ENCODE measurements at regions not wholly inside any gene's neighbourhood (a gene's known extent, or its start where the extent isn't known, plus 50 kb on each side); places are given as distances from the start of the nearest gene placed in this dataset.

GRCh38 chr3:31230425-31231223 is 302.1 kb upstream of the STT3B start:
- Mint-ChIP-seq H3K27me3 (no peaks in the 10 kb centered on the region), H3K4me3 (peak overlapping the region; percentile 83), H3K27ac (peak overlapping the region; percentile 97), H3K4me1 (peaks cover 62% of the 10 kb centered on the region), H3K36me3 (ENCODE audit: low read depth) (no peaks in the 10 kb centered on the region)
- H3K9me3 ChIP-seq (ENCODE audit: control insufficient read depth, low read length, poor library complexity, severe bottlenecking), result no peaks in the 10 kb centered on the region
- ATAC-seq (peak; percentile 10), DNase-seq (no peak)

GRCh38 chr3:31232055-31233025 is 300.4 kb upstream of the STT3B start:
- Mint-ChIP-seq H3K27me3 (no peaks in the 10 kb centered on the region), H3K36me3 (ENCODE audit: low read depth) (no peaks in the 10 kb centered on the region), H3K4me1 (peaks cover 46% of the 10 kb centered on the region), H3K4me3 (peak overlapping the region; percentile 39), H3K27ac (peak overlapping the region; percentile 77)
- ATAC-seq (no peak), DNase-seq (no peak)
- no peaks in the 10 kb centered on the region for H3K9me3 ChIP-seq (ENCODE audit: control insufficient read depth, low read length, poor library complexity, severe bottlenecking)

GRCh38 chr3:31234145-31234544 is 298.6 kb upstream of the STT3B start:
- H3K9me3 ChIP-seq (ENCODE audit: control insufficient read depth, low read length, poor library complexity, severe bottlenecking), result no peaks in the 10 kb centered on the region
- peaks cover 42% of the 10 kb centered on the region for H3K4me1 Mint-ChIP-seq
- no peak overlapping the region for H3K4me3 Mint-ChIP-seq
- no peaks in the 10 kb centered on the region for H3K27me3 Mint-ChIP-seq
- ATAC-seq, result no peak
- DNase-seq, result no peak
- peak overlapping the region; percentile 77 for H3K27ac Mint-ChIP-seq
- H3K36me3 Mint-ChIP-seq (ENCODE audit: low read depth), result no peaks in the 10 kb centered on the region

- Mint-ChIP-seq H3K4me3 (no peak overlapping the region), H3K4me1 (peaks cover 37% of the 10 kb centered on the region)
Observed at GRCh38 chr3:31235062-31235700, 297.5 kb upstream of the STT3B start.

GRCh38 chr3:31237887-31238286 is 294.8 kb upstream of the STT3B start:
- Mint-ChIP-seq H3K4me1 (peaks cover 18% of the 10 kb centered on the region), H3K27ac (no peak overlapping the region), H3K27me3 (no peaks in the 10 kb centered on the region), H3K4me3 (no peak overlapping the region), H3K36me3 (ENCODE audit: low read depth) (no peaks in the 10 kb centered on the region)
- ATAC-seq, result no peak
- H3K9me3 ChIP-seq (ENCODE audit: control insufficient read depth, low read length, poor library complexity, severe bottlenecking), result no peaks in the 10 kb centered on the region
- no peak for DNase-seq

More at GRCh38 chr3:31235062-31235700, 297.5 kb upstream of the STT3B start:
- Mint-ChIP-seq H3K27ac (peak overlapping the region; percentile 77), H3K36me3 (ENCODE audit: low read depth) (no peaks in the 10 kb centered on the region), H3K27me3 (no peaks in the 10 kb centered on the region)
- DNase-seq (no peak), ATAC-seq (no peak)
- no peaks in the 10 kb centered on the region for H3K9me3 ChIP-seq (ENCODE audit: control insufficient read depth, low read length, poor library complexity, severe bottlenecking)

GRCh38 chr3:31240013-31240412 is 292.7 kb upstream of the STT3B start:
- Mint-ChIP-seq H3K36me3 (ENCODE audit: low read depth) (no peaks in the 10 kb centered on the region), H3K27ac (no peak overlapping the region), H3K27me3 (no peaks in the 10 kb centered on the region), H3K4me3 (no peak overlapping the region), H3K4me1 (peaks cover 11% of the 10 kb centered on the region)
- H3K9me3 ChIP-seq (ENCODE audit: control insufficient read depth, low read length, poor library complexity, severe bottlenecking), result no peaks in the 10 kb centered on the region
- DNase-seq (no peak), ATAC-seq (no peak)

GRCh38 chr3:31240466-31240865 is 292.3 kb upstream of the STT3B start:
- H3K4me1 Mint-ChIP-seq, result peaks cover 13% of the 10 kb centered on the region
- H3K36me3 Mint-ChIP-seq (ENCODE audit: low read depth), result no peaks in the 10 kb centered on the region
- no peak overlapping the region for H3K27ac Mint-ChIP-seq
- no peak overlapping the region for H3K4me3 Mint-ChIP-seq
- ATAC-seq (no peak), DNase-seq (no peak)
- no peaks in the 10 kb centered on the region for H3K9me3 ChIP-seq (ENCODE audit: control insufficient read depth, low read length, poor library complexity, severe bottlenecking)
- H3K27me3 Mint-ChIP-seq, result no peaks in the 10 kb centered on the region

GRCh38 chr3:31240874-31241273 is 291.9 kb upstream of the STT3B start:
- Mint-ChIP-seq H3K27ac (peak overlapping the region; percentile 51), H3K27me3 (no peaks in the 10 kb centered on the region), H3K36me3 (ENCODE audit: low read depth) (no peaks in the 10 kb centered on the region), H3K4me1 (peaks cover 13% of the 10 kb centered on the region), H3K4me3 (no peak overlapping the region)
- ATAC-seq, result no peak
- no peak for DNase-seq
- no peaks in the 10 kb centered on the region for H3K9me3 ChIP-seq (ENCODE audit: control insufficient read depth, low read length, poor library complexity, severe bottlenecking)

- no peak for ATAC-seq
- peak overlapping the region; percentile 51 for H3K27ac Mint-ChIP-seq
- no peaks in the 10 kb centered on the region for H3K27me3 Mint-ChIP-seq
- H3K4me1 Mint-ChIP-seq, result peaks cover 13% of the 10 kb centered on the region
- no peak for DNase-seq
- no peaks in the 10 kb centered on the region for H3K36me3 Mint-ChIP-seq (ENCODE audit: low read depth)
- no peaks in the 10 kb centered on the region for H3K9me3 ChIP-seq (ENCODE audit: control insufficient read depth, low read length, poor library complexity, severe bottlenecking)
- H3K4me3 Mint-ChIP-seq, result no peak overlapping the region
Observed at GRCh38 chr3:31241533-31241932, 291.2 kb upstream of the STT3B start.

- peak overlapping the region; percentile 51 for H3K27ac Mint-ChIP-seq
- no peak for DNase-seq
- no peaks in the 10 kb centered on the region for H3K27me3 Mint-ChIP-seq
- no peaks in the 10 kb centered on the region for H3K36me3 Mint-ChIP-seq (ENCODE audit: low read depth)
- ATAC-seq, result no peak
- peaks cover 13% of the 10 kb centered on the region for H3K4me1 Mint-ChIP-seq
- no peaks in the 10 kb centered on the region for H3K9me3 ChIP-seq (ENCODE audit: control insufficient read depth, low read length, poor library complexity, severe bottlenecking)
- no peak overlapping the region for H3K4me3 Mint-ChIP-seq
Observed at GRCh38 chr3:31242026-31242960, 290.4 kb upstream of the STT3B start.

GRCh38 chr3:31244929-31245817 is 287.6 kb upstream of the STT3B start:
- no peak overlapping the region for H3K4me3 Mint-ChIP-seq

More at GRCh38 chr3:31244929-31245817, 287.6 kb upstream of the STT3B start:
- Mint-ChIP-seq H3K36me3 (ENCODE audit: low read depth) (no peaks in the 10 kb centered on the region), H3K27ac (no peak overlapping the region), H3K4me1 (peaks cover 21% of the 10 kb centered on the region), H3K27me3 (no peaks in the 10 kb centered on the region)
- DNase-seq (no peak), ATAC-seq (no peak)
- H3K9me3 ChIP-seq (ENCODE audit: control insufficient read depth, low read length, poor library complexity, severe bottlenecking), result no peaks in the 10 kb centered on the region
